SU-DHL-6 (cell line): ENCODE measurements at regions not wholly inside any gene's neighbourhood (a gene's known extent, or its start where the extent isn't known, plus 50 kb on each side); places are given as distances from the start of the nearest gene placed in this dataset.

Experiments used
- EZH2phosphoT487 ChIP-seq: fragments of 200-600 bp; sonication (generic), shearing (Covaris generic); conservative IDR thresholded peaks from 2 replicates; pipeline ENCODE4 v1.6.1; 2018; ENCODE audit warnings: mild to moderate bottlenecking, antibody characterized with exemption, low read length, moderate library complexity, mixed read lengths
- TF ChIP-seq, protein P1 (sequence below): fragments of 200-600 bp; sonication (generic); IDR thresholded peaks from one replicate; pipeline ENCODE4 v1.5.1; 2017; ENCODE audit warnings: antibody characterized with exemption, mild to moderate bottlenecking, low read length, moderate library complexity; ENCODE audit not compliant: insufficient read depth, poor library complexity, severe bottlenecking

DNA sequence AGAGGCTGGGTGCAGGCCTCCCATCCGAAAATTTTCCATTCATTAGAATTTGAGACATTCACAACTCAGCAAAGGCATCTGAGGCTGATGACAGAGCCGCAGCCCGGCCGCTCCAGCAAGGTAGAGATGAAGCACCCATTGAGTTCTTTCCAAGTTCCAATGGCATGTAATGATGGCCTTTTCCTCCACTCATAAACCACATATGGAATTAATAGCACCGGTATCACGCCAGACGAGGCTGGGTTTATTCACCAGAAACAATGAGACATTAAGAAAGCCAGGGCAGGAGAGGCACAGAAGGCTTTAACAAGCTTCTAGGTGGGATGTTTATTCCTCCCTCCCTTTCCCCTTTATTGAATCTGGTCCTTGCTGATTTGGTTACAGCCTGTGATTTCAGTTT is 534.4 kb downstream of the MN1 start:
- TF ChIP-seq, protein P1, sequence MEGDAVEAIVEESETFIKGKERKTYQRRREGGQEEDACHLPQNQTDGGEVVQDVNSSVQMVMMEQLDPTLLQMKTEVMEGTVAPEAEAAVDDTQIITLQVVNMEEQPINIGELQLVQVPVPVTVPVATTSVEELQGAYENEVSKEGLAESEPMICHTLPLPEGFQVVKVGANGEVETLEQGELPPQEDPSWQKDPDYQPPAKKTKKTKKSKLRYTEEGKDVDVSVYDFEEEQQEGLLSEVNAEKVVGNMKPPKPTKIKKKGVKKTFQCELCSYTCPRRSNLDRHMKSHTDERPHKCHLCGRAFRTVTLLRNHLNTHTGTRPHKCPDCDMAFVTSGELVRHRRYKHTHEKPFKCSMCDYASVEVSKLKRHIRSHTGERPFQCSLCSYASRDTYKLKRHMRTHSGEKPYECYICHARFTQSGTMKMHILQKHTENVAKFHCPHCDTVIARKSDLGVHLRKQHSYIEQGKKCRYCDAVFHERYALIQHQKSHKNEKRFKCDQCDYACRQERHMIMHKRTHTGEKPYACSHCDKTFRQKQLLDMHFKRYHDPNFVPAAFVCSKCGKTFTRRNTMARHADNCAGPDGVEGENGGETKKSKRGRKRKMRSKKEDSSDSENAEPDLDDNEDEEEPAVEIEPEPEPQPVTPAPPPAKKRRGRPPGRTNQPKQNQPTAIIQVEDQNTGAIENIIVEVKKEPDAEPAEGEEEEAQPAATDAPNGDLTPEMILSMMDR: no peak
- TF ChIP-seq EZH2phosphoT487: no peak
